Cardiac muscle cell (in vitro differentiated cells and primary cell): ENCODE measurements at regions not wholly inside any gene's neighbourhood (a gene's known extent, or its start where the extent isn't known, plus 50 kb on each side); places are given as distances from the start of the nearest gene placed in this dataset.

ENCODE experiments used
- DNase-seq, 2 donors: peaks; one replicate each; pipeline versions ENCODE4 v3.0.0 to v3.0.0-alpha.2; 2010 to 2017; ENCODE audit warnings: low read depth in 1 of 2, low spot score in 1 of 2
- H3K27ac ChIP-seq: fragments of 200-600 bp; sonication (generic); 2 replicates; pipeline ENCODE4 v1.5.1; 2016
- H3K27me3 ChIP-seq: fragments of 200-600 bp; sonication (generic); 2 replicates; pipeline ENCODE4 v1.6.0; 2016; ENCODE audit warnings: control low read depth
- H3K36me3 ChIP-seq: fragments of 200-600 bp; sonication (generic); 2 replicates; pipeline ENCODE4 v1.5.1; 2016; ENCODE audit warnings: control low read depth
- H3K4me1 ChIP-seq: fragments of 200-600 bp; sonication (generic); 2 replicates; pipeline ENCODE4 v1.8.1; 2017; ENCODE audit warnings: low read depth, mild to moderate bottlenecking, mixed run types
- H3K4me3 ChIP-seq: fragments of 200-600 bp; sonication (generic); 2 replicates; pipeline ENCODE4 v1.5.1; 2016; ENCODE audit warnings: mild to moderate bottlenecking
- H3K9me3 ChIP-seq: fragments of 200-600 bp; sonication (generic); 2 replicates; pipeline ENCODE4 v1.5.1; 2017; ENCODE audit warnings: low read depth, mild to moderate bottlenecking, control low read depth
- TF ChIP-seq, protein P1 (sequence below): IDR thresholded peaks from 2 replicates; pipeline ENCODE4 v1.5.1; 2012; ENCODE audit warnings: low read depth, mild to moderate bottlenecking, low read length

DNA sequence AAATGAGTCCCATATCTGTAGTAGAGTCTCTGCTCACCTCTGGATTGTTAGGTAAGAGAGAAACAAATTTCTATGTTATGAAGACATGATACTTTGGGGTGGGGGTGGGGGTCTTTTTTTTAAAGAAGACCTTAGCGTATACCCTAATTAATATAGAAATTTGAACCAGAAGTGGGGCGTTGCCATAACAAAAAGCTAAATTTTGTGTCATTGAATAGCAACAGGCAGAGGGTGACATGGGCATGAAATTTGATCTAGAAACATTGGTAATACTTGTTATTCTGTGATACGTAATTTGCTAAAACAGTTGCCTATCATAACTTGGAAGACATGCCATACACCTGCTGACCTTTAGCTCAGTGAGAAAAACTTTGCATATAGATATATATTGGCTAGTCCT is 92.3 kb upstream of the SLC38A2 start:
- no peak for DNase-seq
- TF ChIP-seq, protein P1, sequence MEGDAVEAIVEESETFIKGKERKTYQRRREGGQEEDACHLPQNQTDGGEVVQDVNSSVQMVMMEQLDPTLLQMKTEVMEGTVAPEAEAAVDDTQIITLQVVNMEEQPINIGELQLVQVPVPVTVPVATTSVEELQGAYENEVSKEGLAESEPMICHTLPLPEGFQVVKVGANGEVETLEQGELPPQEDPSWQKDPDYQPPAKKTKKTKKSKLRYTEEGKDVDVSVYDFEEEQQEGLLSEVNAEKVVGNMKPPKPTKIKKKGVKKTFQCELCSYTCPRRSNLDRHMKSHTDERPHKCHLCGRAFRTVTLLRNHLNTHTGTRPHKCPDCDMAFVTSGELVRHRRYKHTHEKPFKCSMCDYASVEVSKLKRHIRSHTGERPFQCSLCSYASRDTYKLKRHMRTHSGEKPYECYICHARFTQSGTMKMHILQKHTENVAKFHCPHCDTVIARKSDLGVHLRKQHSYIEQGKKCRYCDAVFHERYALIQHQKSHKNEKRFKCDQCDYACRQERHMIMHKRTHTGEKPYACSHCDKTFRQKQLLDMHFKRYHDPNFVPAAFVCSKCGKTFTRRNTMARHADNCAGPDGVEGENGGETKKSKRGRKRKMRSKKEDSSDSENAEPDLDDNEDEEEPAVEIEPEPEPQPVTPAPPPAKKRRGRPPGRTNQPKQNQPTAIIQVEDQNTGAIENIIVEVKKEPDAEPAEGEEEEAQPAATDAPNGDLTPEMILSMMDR: no peak
- Histone ChIP-seq H3K4me1 (peaks cover 35% of the 10 kb centered on the region), H3K27me3 (no peaks in the 10 kb centered on the region), H3K4me3 (no peak overlapping the region), H3K9me3 (no peaks in the 10 kb centered on the region), H3K27ac (no peak overlapping the region), H3K36me3 (no peaks in the 10 kb centered on the region)

DNA sequence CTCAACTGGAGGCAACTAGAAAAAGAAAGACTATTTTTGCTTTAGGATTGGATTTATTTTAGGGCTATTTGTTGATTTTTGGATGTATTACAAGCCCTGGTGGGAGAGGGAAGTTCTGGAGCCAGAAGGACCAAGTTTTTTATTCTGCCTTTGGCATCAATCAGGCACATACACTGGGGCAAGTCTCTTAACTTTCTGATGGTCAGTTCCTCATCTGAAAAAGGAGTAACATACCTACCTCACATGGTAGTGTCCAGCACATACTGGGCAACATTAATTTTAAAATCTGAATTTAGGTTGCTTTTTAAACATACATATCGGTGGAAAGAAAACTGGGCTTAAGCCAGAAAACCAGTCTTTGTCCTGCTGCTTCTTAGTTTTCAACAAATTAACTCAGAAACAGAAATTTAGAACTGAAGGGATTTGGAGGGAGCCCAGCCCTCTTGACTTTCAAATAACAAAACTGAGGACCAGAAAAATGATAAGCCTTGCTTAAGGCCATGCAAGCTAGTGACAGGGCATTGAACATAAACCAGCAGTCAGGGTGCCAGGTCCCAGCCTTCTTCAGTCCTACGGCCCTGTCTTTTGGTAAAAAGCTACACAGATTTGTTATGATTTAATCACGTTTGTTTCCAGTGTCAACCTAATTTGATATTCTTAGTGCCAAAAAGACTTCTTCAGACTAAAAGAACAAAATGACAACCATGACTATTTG is 90.2 kb upstream of the SLC38A2 start:
- no peaks in the 10 kb centered on the region for H3K9me3 ChIP-seq
- H3K27me3 ChIP-seq: no peaks in the 10 kb centered on the region
- no peaks in the 10 kb centered on the region for H3K36me3 ChIP-seq
- H3K27ac ChIP-seq: no peak overlapping the region
- no peak overlapping the region for H3K4me3 ChIP-seq
- H3K4me1 ChIP-seq: peaks cover 37% of the 10 kb centered on the region
- TF ChIP-seq, protein P1: no peak
- DNase-seq: no peak

DNA sequence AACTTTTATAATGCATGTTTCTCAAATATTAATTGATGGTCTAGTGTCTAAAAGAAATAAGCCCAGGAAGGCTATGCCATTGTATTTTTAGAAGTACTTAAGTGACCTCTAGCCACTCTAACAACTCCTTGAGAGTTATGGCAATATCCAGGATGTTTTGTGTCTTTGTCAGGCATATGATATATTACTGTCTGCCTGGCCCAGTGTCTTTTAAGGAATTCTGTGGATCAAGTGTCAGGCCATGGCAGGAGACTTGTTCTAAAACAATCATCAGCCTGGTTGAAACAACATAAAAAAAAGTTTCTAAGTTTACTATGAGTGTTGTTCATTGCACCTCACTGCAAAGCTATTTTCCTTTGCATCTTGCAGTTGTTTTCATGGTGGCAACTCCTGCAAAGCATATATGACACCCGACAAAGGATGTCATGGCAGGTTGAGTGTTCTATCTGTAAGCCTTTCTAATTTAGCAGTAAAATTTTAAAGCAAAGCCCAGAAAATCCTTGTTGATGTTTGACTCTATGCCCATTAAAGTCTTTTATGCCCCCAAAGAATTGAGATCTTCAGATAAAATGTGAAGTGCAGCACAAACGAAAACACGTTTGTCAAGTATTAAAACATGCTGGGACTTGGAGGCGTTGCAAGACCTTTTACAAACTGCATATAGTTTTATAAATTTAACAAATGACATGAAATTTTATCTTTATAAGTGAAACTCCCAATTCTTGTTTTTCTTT is 89.5 kb upstream of the SLC38A2 start:
- H3K4me3 ChIP-seq: no peak overlapping the region
- no peaks in the 10 kb centered on the region for H3K9me3 ChIP-seq
- peaks cover 37% of the 10 kb centered on the region for H3K4me1 ChIP-seq
- no peaks in the 10 kb centered on the region for H3K27me3 ChIP-seq
- TF ChIP-seq, protein P1: no peak
- peak in 1 of 2 donors; percentile 14 for DNase-seq
- H3K27ac ChIP-seq: peak overlapping the region; percentile 6
- no peaks in the 10 kb centered on the region for H3K36me3 ChIP-seq

DNA sequence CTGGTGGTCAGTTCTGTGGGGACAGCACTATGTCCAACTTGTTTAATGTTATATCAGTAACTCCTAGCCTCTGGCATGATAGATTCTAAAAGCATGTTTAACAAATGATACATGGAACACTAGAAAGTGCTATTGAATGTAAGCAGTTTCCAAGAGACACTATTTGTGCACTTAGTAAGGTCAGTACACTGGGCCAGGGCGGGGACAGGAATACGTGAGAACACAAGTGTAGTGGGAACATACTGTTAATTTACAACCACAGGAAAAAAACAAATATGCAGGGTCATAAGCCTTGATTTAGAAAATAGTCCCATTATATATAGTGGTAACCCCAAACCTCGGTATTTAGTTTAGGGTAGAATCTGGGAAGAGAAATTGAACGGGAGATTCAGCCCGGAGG is 88.9 kb upstream of the SLC38A2 start:
- H3K4me3 ChIP-seq: no peak overlapping the region
- no peaks in the 10 kb centered on the region for H3K9me3 ChIP-seq
- H3K4me1 ChIP-seq: peaks cover 37% of the 10 kb centered on the region
- H3K36me3 ChIP-seq: no peaks in the 10 kb centered on the region
- H3K27ac ChIP-seq: peak overlapping the region; percentile 6
- H3K27me3 ChIP-seq: no peaks in the 10 kb centered on the region
- DNase-seq: no peak
- TF ChIP-seq, protein P1: no peak

DNA sequence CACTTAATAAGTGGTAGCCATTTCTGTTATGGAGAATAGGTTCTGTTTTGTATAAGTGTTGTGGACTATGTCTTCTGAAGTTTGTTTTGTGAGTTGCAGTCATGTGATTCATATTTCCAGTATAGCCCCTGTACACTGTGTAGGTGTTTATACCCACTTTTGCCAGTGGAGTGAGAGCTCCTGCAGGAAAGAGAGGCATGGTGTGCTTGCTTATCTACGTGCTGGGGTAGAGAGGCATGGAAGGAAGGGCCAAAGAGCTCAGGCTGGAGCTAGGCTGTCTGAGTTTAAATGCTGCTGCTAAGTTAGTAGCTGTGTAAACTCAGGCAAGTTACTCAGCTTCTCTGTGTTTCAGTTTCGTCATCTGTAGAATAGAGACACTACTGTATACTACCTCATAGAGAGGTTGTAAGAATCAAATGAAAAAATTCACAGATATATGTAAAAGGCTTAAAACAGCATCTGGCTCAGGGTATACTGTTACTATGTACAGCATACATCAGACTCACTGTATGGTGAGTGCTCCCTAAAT is 88.2 kb upstream of the SLC38A2 start:
- Histone ChIP-seq H3K27me3 (no peaks in the 10 kb centered on the region), H3K36me3 (no peaks in the 10 kb centered on the region), H3K4me1 (peaks cover 37% of the 10 kb centered on the region), H3K4me3 (no peak overlapping the region), H3K27ac (peak overlapping the region; percentile 20), H3K9me3 (no peaks in the 10 kb centered on the region)
- TF ChIP-seq, protein P1: no peak
- DNase-seq: no peak
